Aorta (tissue), 5 donors: ENCODE measurements at regions not wholly inside any gene's neighbourhood (a gene's known extent, or its start where the extent isn't known, plus 50 kb on each side); places are given as distances from the start of the nearest gene placed in this dataset.
"Not testable (repeated sequence)": the region's sequence is repeated elsewhere in the genome, so short reads cannot be mapped to it uniquely, and the experiment has no call there.

Source experiments
- ATAC-seq: fragments of 200-7000 bp; cut with Tn5 transposase; one replicate; pipeline ENCODE4 v1.9.1; 2022; ENCODE audit warnings: moderate library complexity; ENCODE audit not compliant: low FRiP score
- DNase-seq, 2 donors: peaks; one replicate each; pipeline ENCODE4 v3.0.0-alpha.2; 2020
- H3K27ac ChIP-seq, 2 donors: one replicate each; pipeline ENCODE4 v1.5.1; 2013; ENCODE audit warnings: low read length in 2 of 2, mild to moderate bottlenecking in 2 of 2, moderate library complexity in 2 of 2, control low read depth in 1 of 2, inconsistent platforms in 1 of 2, low read depth in 1 of 2
- H3K27me3 ChIP-seq, 2 donors: one replicate each; pipeline ENCODE4 v1.6.1; 2013; ENCODE audit warnings: control low read depth in 1 of 2, low read length in 1 of 2, mild to moderate bottlenecking in 1 of 2, moderate library complexity in 1 of 2; ENCODE audit not compliant: insufficient read depth in 2 of 2, control insufficient read depth in 1 of 2
- H3K36me3 ChIP-seq, 2 donors: one replicate each; pipeline ENCODE4 v1.6.1; 2013; ENCODE audit warnings: control low read depth in 1 of 2, low read length in 1 of 2, mild to moderate bottlenecking in 1 of 2; ENCODE audit not compliant: insufficient read depth in 2 of 2, control insufficient read depth in 1 of 2
- H3K4me1 ChIP-seq, 2 donors: one replicate each; pipeline ENCODE4 v1.6.1; 2013; ENCODE audit warnings: low read length in 2 of 2, control low read depth in 1 of 2, mild to moderate bottlenecking in 1 of 2, moderate library complexity in 1 of 2; ENCODE audit not compliant: insufficient read depth in 2 of 2, control insufficient read depth in 1 of 2
- H3K4me3 ChIP-seq, 2 donors: one replicate each; pipeline ENCODE4 v1.5.1; 2013; ENCODE audit warnings: low read length in 2 of 2, control low read depth in 1 of 2, mild to moderate bottlenecking in 1 of 2
- H3K9me3 ChIP-seq: one replicate; pipeline ENCODE4 v1.6.1; 2013; ENCODE audit warnings: mild to moderate bottlenecking, low read length; ENCODE audit not compliant: control insufficient read depth
- WGBS, 2 donors: extraction: QIAGEN DNeasy Blood & Tissue Kit; methylation state at CpG; one replicate each; pipeline ENCODE4 v1.1.7; 2013; 5-methylcytosine and 5-hydroxymethylcytosine counted together
- intact Hi-C, 2 donors: fragments of 100-400 bp; cut with DNase I; formaldehyde crosslinking; loops; one replicate each; pipeline versions ENCODE4 v1.14.2 to v1.15.0; 2022
- donor health status: healthy with polysubstance abuse.
- donor health status: Bipolar disorder and iron deficiency.
- donor health status: DM: no; HTN: no; CAD: no.
- donor health status: DM: no; HTN: no; CAD: no.
- donor health status: DM: yes; HTN: yes; CAD: no.

- peak; percentile 28 for ATAC-seq
- H3K27ac ChIP-seq, DNase-seq, H3K4me3 ChIP-seq, H3K27me3 ChIP-seq, H3K4me1 ChIP-seq, H3K36me3 ChIP-seq, intact Hi-C loops, H3K9me3 ChIP-seq: not testable (repeated sequence)
- WGBS, 2 donors, result 1% methylated on average over 25 of the region's 32 CpGs; no CpG with 5 or more reads in 1 of the 2 donors
Measured at GRCh38 chr15:32342772-32343199, 60.3 kb downstream of the GOLGA8K start.

DNA sequence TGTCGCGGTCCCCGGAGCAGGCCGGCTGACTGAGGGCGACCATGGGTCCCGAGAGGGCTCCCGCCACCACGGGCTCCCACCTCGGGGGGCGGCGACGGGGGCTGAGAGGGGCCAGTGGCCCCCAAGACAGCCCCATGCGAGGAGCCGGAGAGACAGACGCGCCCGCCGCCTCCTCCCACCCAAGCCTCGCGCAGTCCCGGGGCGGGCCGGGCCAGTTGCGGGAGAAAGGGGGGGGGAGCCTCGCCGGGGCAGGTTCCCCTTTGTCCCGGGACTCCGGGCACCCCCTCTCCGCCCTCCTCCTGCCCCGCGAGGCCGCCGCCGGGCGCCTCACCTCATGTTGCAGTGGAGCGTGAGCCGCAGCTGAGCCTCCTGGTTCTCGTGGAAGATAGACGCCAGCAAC, 60.8 kb downstream of the GOLGA8K start:
- intact Hi-C loops, ATAC-seq, H3K27ac ChIP-seq, H3K36me3 ChIP-seq, H3K4me3 ChIP-seq, H3K4me1 ChIP-seq, DNase-seq, H3K9me3 ChIP-seq, H3K27me3 ChIP-seq: not testable (repeated sequence)
- WGBS, 2 donors, result 8% methylated on average over 22 of the region's 39 CpGs; no CpG with 5 or more reads in 1 of the 2 donors

DNA sequence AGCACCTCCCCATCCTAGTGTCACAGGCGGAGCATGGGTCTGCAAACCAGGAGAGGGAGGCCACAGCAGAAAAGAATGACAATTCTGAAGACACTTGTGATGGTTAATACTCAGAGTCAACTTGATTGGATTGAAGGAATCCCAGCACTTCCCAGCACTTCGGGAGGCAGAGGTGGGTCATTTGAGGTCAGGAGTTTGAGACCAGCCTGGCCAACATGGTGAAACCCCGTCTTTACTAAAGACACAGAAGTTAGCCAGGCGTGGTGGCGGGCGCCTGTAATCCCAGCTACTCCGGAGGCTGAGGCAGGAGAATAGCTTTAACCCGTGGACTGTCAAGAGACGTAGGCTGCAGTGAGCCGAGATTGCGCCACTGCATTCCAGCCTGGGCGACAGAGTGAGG, 61.6 kb downstream of the GOLGA8K start:
- 55 to 92% methylated on average over 2 to 10 of the region's 12 CpGs for WGBS, 2 donors
- intact Hi-C loops, H3K27ac ChIP-seq, H3K4me3 ChIP-seq, DNase-seq, H3K9me3 ChIP-seq, H3K27me3 ChIP-seq, H3K36me3 ChIP-seq, H3K4me1 ChIP-seq, ATAC-seq: not testable (repeated sequence)

GRCh38 chr15:32336804-32337203, 66.3 kb downstream of the GOLGA8K start:
- H3K36me3 ChIP-seq, DNase-seq, H3K4me3 ChIP-seq, H3K27me3 ChIP-seq, H3K4me1 ChIP-seq, H3K27ac ChIP-seq, H3K9me3 ChIP-seq, intact Hi-C loops, ATAC-seq: not testable (repeated sequence)
- 59 to 67% methylated on average over 1 of the region's 3 CpGs for WGBS, 2 donors

DNA sequence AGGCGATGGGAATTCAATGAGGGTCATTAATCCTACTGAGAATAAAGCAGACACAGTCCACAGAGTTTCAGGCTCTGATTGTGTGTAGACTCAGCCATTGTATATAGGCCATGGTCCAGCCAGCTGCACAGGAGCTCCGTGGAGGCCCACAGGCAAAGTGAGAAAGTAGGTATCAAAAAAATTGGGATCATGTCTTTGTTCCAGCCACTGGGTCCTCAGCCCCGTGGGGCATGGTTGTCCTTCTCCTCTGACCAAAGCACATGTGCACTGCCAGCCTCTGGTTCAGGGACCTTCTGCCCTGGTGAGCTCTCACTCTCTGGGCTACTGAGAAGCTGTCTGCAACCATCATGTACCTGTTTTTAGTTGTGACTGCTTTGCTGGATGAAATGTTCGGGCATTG, 79.7 kb downstream of the GOLGA8K start:
- DNase-seq, H3K27ac ChIP-seq, H3K27me3 ChIP-seq, ATAC-seq, H3K36me3 ChIP-seq, H3K4me3 ChIP-seq, intact Hi-C loops, H3K4me1 ChIP-seq, H3K9me3 ChIP-seq: not testable (repeated sequence)
- WGBS, 2 donors, result 91 to 93% methylated on average over 3 of the region's 4 CpGs

DNA sequence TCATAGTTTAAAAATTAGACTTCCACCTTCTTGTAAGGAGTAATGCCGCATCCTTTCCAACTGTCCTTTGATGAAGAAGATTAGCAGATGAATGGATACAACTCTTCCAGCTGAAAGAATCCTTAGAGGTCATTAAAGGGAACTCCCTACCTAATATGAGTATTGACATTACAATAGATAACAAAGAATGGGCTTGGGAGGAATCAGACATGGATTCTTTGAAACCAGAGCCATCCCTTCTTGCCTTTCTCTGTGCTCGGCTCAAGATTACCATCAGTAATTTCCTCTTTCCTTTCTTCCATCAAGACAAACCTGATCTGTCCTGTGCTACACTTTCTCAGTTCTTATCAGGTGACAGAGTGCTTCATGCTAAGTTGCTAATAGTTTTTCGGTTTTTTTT, 83.8 kb downstream of the GOLGA8K start:
- H3K4me1 ChIP-seq, H3K9me3 ChIP-seq, H3K4me3 ChIP-seq, ATAC-seq, H3K36me3 ChIP-seq, DNase-seq, H3K27ac ChIP-seq, intact Hi-C loops, H3K27me3 ChIP-seq: not testable (repeated sequence)
- 83 to 92% methylated on average over 2 of the region's 3 CpGs for WGBS, 2 donors

DNA sequence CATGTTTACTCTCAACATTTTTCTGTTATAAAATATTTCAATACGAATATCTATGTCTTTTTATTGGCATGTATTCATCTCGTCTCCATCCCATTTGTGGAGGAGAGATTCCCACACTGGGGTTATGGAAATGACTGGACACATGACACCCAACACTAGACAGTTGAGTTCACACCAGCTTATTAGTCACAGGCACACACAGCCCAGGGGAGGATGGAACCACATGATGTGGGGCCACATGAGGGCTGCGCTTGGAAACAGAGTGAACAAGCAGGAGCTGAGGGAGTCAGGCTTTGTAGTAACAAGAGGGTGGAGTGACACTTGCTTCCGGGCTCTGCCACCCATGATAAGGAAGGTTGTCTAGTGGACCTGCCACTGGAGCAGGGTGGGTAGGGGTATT, 86.6 kb downstream of the GOLGA8K start:
- WGBS, 2 donors, result no CpG with 5 or more reads among the region's 4 CpGs
- H3K4me1 ChIP-seq, H3K9me3 ChIP-seq, H3K27ac ChIP-seq, H3K27me3 ChIP-seq, DNase-seq, H3K4me3 ChIP-seq, H3K36me3 ChIP-seq, ATAC-seq, intact Hi-C loops: not testable (repeated sequence)

DNA sequence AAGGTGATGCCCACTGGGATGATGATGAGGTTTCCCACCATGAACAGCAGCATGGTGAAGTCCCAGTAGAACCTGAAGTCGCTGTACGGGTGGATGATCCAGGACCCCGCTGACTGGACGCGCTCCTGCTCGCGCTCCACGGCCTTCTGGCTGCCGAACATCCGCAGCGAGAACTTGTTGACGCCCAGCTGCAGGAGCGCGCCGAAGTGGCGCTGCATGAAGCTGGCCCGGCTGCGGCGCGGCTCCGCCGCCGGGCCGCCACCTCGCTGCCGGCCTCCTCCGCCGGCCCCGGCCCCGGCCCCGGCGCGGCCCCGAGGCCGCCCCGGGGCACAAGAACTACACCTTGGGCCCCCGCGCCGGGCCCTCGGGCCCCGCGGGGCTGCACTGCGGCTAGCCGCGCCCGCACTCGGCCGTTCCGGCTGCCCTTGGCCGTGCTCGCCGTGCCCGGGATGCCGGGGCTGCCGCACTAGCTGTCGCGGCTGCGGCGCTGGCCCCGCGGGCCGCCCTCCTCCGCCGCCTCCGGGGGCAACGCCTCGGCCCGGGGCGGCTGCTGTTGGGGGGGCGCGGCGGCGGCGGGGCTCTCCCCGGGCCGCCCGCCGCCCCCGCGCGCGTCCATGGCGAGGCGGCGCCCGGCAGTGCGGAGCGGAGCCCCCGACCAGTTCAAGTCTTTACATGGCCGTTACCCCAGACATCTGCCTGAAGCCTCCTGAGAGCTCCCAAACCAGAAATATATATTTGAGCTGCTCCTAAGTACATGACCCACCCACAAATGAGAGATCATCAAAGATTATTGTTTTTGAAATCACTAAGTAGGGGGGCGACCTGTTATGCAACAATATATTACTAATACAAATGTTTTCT, 87.8 kb downstream of the GOLGA8K start:
- 2 to 3% methylated on average over 5 to 46 of the region's 91 CpGs for WGBS, 2 donors

More for the DNA sequence above, 87.8 kb downstream of the GOLGA8K start:
- intact Hi-C loops, H3K27ac ChIP-seq, H3K9me3 ChIP-seq, H3K4me3 ChIP-seq, H3K36me3 ChIP-seq, ATAC-seq, H3K27me3 ChIP-seq, DNase-seq, H3K4me1 ChIP-seq: not testable (repeated sequence)
